HEK293T (cell line): ENCODE measurements at regions not wholly inside any gene's neighbourhood (a gene's known extent, or its start where the extent isn't known, plus 50 kb on each side); places are given as distances from the start of the nearest gene placed in this dataset.
"Not testable (repeated sequence)": the region's sequence is repeated elsewhere in the genome, so short reads cannot be mapped to it uniquely, and the experiment has no call there.

Experiments used
- CTCF ChIA-PET: fragments of 350-600 bp; formaldehyde crosslinking; extraction: SDS; loops from one replicate; lab custom pipeline; 2021; ENCODE audit warnings: antibody characterized with exemption, inconsistent platforms; lab: Yijun Ruan, JAX
- POLR2A ChIA-PET: fragments of 350-600 bp; formaldehyde crosslinking; extraction: SDS; loops from one replicate; lab custom pipeline; 2020; ENCODE audit warnings: antibody characterized with exemption, inconsistent platforms; lab: Yijun Ruan, JAX
- DNase-seq: peaks from one replicate; pipeline ENCODE4 v3.0.0; 2012; ENCODE audit warnings: mixed read lengths; ENCODE audit errors: extremely low spot score
- ARNT ChIP-seq: fragments of 450-650 bp; IDR thresholded peaks from 2 replicates; pipeline ENCODE4 v1.6.1; 2017; ENCODE audit warnings: mild to moderate bottlenecking
- BHLHE40 ChIP-seq: fragments of 450-650 bp; IDR thresholded peaks from 2 replicates; pipeline ENCODE4 v1.6.1; 2016; ENCODE audit warnings: mild to moderate bottlenecking, moderate library complexity, borderline replicate concordance
- CTBP1 ChIP-seq: fragments of 450-650 bp; IDR thresholded peaks from 2 replicates; pipeline ENCODE4 v1.6.1; 2016; ENCODE audit warnings: borderline replicate concordance
- ELF4 ChIP-seq: fragments of 450-650 bp; IDR thresholded peaks from 2 replicates; pipeline ENCODE4 v1.6.1; 2017; ENCODE audit warnings: antibody characterized with exemption
- FOXA1 ChIP-seq: fragments of 450-650 bp; IDR thresholded peaks from 2 replicates; pipeline ENCODE4 v1.6.1; 2016; ENCODE audit warnings: mild to moderate bottlenecking
- FOXK2 ChIP-seq: fragments of 450-650 bp; IDR thresholded peaks from 2 replicates; pipeline ENCODE4 v1.6.1; 2016; ENCODE audit warnings: mild to moderate bottlenecking
- FOXM1 ChIP-seq: fragments of 450-650 bp; IDR thresholded peaks from 2 replicates; pipeline ENCODE4 v1.6.1; 2017; ENCODE audit warnings: mild to moderate bottlenecking, borderline replicate concordance
- HDGF ChIP-seq: fragments of 450-650 bp; IDR thresholded peaks from 2 replicates; pipeline ENCODE4 v1.6.1; 2017; ENCODE audit warnings: antibody characterized with exemption, borderline replicate concordance
- L3MBTL2 ChIP-seq: fragments of 450-650 bp; conservative IDR thresholded peaks from 2 replicates; pipeline ENCODE4 v1.6.1; 2016; ENCODE audit warnings: mild to moderate bottlenecking
- LEF1 ChIP-seq: fragments of 450-650 bp; IDR thresholded peaks from 2 replicates; pipeline ENCODE4 v1.6.1; 2017; ENCODE audit warnings: mild to moderate bottlenecking, borderline replicate concordance
- NFRKB ChIP-seq: fragments of 450-650 bp; IDR thresholded peaks from 2 replicates; pipeline ENCODE4 v1.6.1; 2016; ENCODE audit warnings: mild to moderate bottlenecking, moderate library complexity
- PKNOX1 ChIP-seq: fragments of 450-650 bp; IDR thresholded peaks from 2 replicates; pipeline ENCODE4 v1.6.1; 2016
- SP1 ChIP-seq: fragments of 450-650 bp; IDR thresholded peaks from 2 replicates; pipeline ENCODE4 v1.6.1; 2017
- SUZ12 ChIP-seq: fragments of 450-650 bp; IDR thresholded peaks from 2 replicates; pipeline ENCODE4 v1.6.1; 2016; ENCODE audit warnings: mild to moderate bottlenecking
- TARDBP ChIP-seq: fragments of 450-650 bp; IDR thresholded peaks from 2 replicates; pipeline ENCODE4 v1.6.1; 2016
- ZNF384 ChIP-seq: fragments of 450-650 bp; IDR thresholded peaks from 2 replicates; pipeline ENCODE4 v1.6.1; 2016

- no peak for TF ChIP-seq ARNT
- no peak for TF ChIP-seq FOXK2
- no peak for TF ChIP-seq TARDBP
- TF ChIP-seq FOXM1 = no peak
- TF ChIP-seq FOXA1 = no peak
- TF ChIP-seq LEF1 = no peak
- TF ChIP-seq CTBP1 = no peak
- no peak for TF ChIP-seq ELF4
- TF ChIP-seq HDGF = no peak
- ChIA-PET CTCF (interaction anchor here (0.7 kb wide), 1 partner anchor 9 kb away, joined by 4 read pairs; no protein-coding TSS in a partner anchor), POLR2A (no interaction called here)
- no peak for DNase-seq
These were observed 335.6 kb upstream of the LMCD1 start for GRCh38 chr3:8166014-8166413.

- no peak for DNase-seq
- TF ChIP-seq FOXK2 (no peak), SP1 (no peak), FOXM1 (no peak), BHLHE40 (no peak), CTBP1 (no peak), TARDBP (no peak)
- ChIA-PET POLR2A (no interaction called here), CTCF (no interaction called here)
These were observed 330.6 kb upstream of the LMCD1 start for GRCh38 chr3:8170971-8171508.

- no peak for DNase-seq
- no peak for TF ChIP-seq FOXA1
- no peak for TF ChIP-seq FOXK2
- TF ChIP-seq ELF4 = no peak
- no peak for TF ChIP-seq PKNOX1
- POLR2A ChIA-PET = no interaction called here
- CTCF ChIA-PET = no interaction called here
These were observed 327.7 kb upstream of the LMCD1 start for GRCh38 chr3:8173892-8174291.

- POLR2A ChIA-PET, DNase-seq, CTCF ChIA-PET: not testable (repeated sequence)
These were observed 324.7 kb upstream of the LMCD1 start for GRCh38 chr3:8176759-8177483.

GRCh38 chr3:8178516-8178915 lies 323.1 kb upstream of the LMCD1 start:
- POLR2A ChIA-PET, DNase-seq, CTCF ChIA-PET: not testable (repeated sequence)

GRCh38 chr3:8182904-8183303 lies 318.7 kb upstream of the LMCD1 start:
- ChIA-PET POLR2A (no interaction called here), CTCF (no interaction called here)
- no peak for TF ChIP-seq LEF1
- TF ChIP-seq ZNF384 = no peak
- TF ChIP-seq NFRKB = no peak
- TF ChIP-seq FOXA1 = no peak
- no peak for TF ChIP-seq SP1
- no peak for TF ChIP-seq L3MBTL2
- no peak for TF ChIP-seq ELF4
- no peak for TF ChIP-seq BHLHE40
- TF ChIP-seq FOXK2 = no peak
- TF ChIP-seq PKNOX1 = no peak
- TF ChIP-seq HDGF = no peak
- TF ChIP-seq SUZ12 = no peak
- no peak for TF ChIP-seq TARDBP
- no peak for DNase-seq

- DNase-seq = no peak
- CTCF ChIA-PET = no interaction called here
- POLR2A ChIA-PET = no interaction called here
- TF ChIP-seq FOXA1 = no peak
- no peak for TF ChIP-seq SP1
- no peak for TF ChIP-seq PKNOX1
- TF ChIP-seq ZNF384 = no peak
- no peak for TF ChIP-seq FOXK2
- no peak for TF ChIP-seq SUZ12
- TF ChIP-seq L3MBTL2 = no peak
- no peak for TF ChIP-seq TARDBP
- no peak for TF ChIP-seq BHLHE40
- no peak for TF ChIP-seq ELF4
- no peak for TF ChIP-seq NFRKB
These were observed 318.0 kb upstream of the LMCD1 start for GRCh38 chr3:8183627-8184026.
